ENCODE measurements at regions not wholly inside any gene's neighbourhood (a gene's known extent, or its start where the extent isn't known, plus 50 kb on each side); places are given as distances from the start of the nearest gene placed in this dataset.

- CTCF ChIA-PET: interaction anchor here (0.7 kb wide), 1 partner anchor 810 kb away, joined by 4 read pairs; no protein-coding TSS in a partner anchor
- intact Hi-C loops (cut with micrococcal nuclease): no loop called here
Observed at GRCh38 chr5:142522983-142523382, 162.9 kb downstream of the FGF1 start.

DNA sequence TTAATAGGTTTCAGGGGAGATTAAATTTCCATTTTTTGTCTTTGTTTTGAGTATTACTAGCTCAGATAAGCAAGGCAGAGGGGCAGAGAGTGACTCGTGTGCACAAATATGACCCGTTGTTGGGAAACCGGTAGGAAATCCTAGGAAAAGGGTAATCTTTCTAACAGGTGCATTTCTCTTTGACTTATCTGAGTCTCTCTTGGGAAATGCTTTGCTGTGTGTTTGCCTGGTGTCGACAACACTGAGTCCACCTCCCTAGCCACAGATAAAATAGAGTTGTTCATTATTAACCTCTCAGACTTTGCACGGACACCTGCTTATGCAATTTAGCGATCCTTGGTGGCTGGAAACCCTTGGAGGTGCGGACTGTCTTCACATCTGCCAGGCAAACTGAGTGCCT is 164.2 kb downstream of the FGF1 start:
- DNase-seq (no peak), ATAC-seq (ENCODE audit: low read depth) (no peak)
- intact Hi-C loops (cut with micrococcal nuclease): no loop called here
- H3K9ac ChIP-seq (ENCODE audit: low read length): no peak overlapping the region
- Mint-ChIP-seq H3K4me1 (peaks cover under 1% of the 10 kb centered on the region), H3K27ac (no peak overlapping the region), H3K9me3 (ENCODE audit: insufficient read depth) (no peaks in the 10 kb centered on the region), H3K4me3 (no peak overlapping the region), H3K27me3 (peaks cover 15% of the 10 kb centered on the region)
- peaks cover 0 to 9% (median 5%) of the 10 kb centered on the region in 3 donors for H3K9me3 ChIP-seq (ENCODE audit: control extremely low read depth in 1 of 3, control insufficient read depth in 2 of 3, insufficient read depth in 1 of 3, low read length in 2 of 3)
- no peak for TF ChIP-seq EZH2 (IDR thresholded peaks at IDR 0.05; ENCODE audit: borderline replicate concordance, insufficient read depth, low read depth, low read length, poor library complexity, severe bottlenecking)
- TF ChIP-seq, protein P1, sequence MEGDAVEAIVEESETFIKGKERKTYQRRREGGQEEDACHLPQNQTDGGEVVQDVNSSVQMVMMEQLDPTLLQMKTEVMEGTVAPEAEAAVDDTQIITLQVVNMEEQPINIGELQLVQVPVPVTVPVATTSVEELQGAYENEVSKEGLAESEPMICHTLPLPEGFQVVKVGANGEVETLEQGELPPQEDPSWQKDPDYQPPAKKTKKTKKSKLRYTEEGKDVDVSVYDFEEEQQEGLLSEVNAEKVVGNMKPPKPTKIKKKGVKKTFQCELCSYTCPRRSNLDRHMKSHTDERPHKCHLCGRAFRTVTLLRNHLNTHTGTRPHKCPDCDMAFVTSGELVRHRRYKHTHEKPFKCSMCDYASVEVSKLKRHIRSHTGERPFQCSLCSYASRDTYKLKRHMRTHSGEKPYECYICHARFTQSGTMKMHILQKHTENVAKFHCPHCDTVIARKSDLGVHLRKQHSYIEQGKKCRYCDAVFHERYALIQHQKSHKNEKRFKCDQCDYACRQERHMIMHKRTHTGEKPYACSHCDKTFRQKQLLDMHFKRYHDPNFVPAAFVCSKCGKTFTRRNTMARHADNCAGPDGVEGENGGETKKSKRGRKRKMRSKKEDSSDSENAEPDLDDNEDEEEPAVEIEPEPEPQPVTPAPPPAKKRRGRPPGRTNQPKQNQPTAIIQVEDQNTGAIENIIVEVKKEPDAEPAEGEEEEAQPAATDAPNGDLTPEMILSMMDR (IDR thresholded peaks at IDR 0.05): no peak
- ChIA-PET POLR2A (no interaction called here), CTCF (no interaction called here)
- H4K20me1 ChIP-seq (ENCODE audit: control insufficient read depth, insufficient read depth, low read length, poor library complexity, severe bottlenecking): no peaks in the 10 kb centered on the region
- H3K4me1 ChIP-seq (ENCODE audit: control insufficient read depth in 2 of 2, insufficient read depth in 2 of 2, low read length in 2 of 2): no peaks in the 10 kb centered on the region
- no peaks in the 10 kb centered on the region for H3K36me3 ChIP-seq (replicated peaks in 1 of 2; ENCODE audit: control extremely low read depth in 1 of 2, control insufficient read depth in 1 of 2, extremely low read depth in 1 of 2, insufficient read depth in 2 of 2, low read length in 1 of 2)
- H3K27ac ChIP-seq (ENCODE audit: low read length in 2 of 2): no peak overlapping the region
- no peak overlapping the region for H3K4me2 ChIP-seq (replicated peaks; ENCODE audit: low read depth, low read length, poor library complexity, severe bottlenecking)
- H3K4me3 ChIP-seq (ENCODE audit: control extremely low read depth in 1 of 5, extremely low read depth in 1 of 5, insufficient read depth in 1 of 5, low read depth in 2 of 5, low read length in 4 of 5): no peak overlapping the region
- no peaks in the 10 kb centered on the region for H3K79me2 ChIP-seq (ENCODE audit: control insufficient read depth, insufficient read depth, low read length)
- H2AFZ ChIP-seq (ENCODE audit: insufficient read depth, low read depth, low read length, poor library complexity, severe bottlenecking): no peak overlapping the region
- 93% methylated on average over 7 of the region's 7 CpGs for whole genome bisulfite sequencing (ENCODE audit: insufficient coverage)
- H3K27me3 ChIP-seq (replicated peaks in 1 of 4; ENCODE audit: control extremely low read depth in 1 of 4, control insufficient read depth in 3 of 4, insufficient read depth in 4 of 4, low read length in 3 of 4): no peaks in the 10 kb centered on the region

More at GRCh38 chr5:142522983-142523382, 162.9 kb downstream of the FGF1 start:
- H3K9ac ChIP-seq (ENCODE audit: low read length): no peak overlapping the region
- POLR2A ChIA-PET: no interaction called here
- H3K4me2 ChIP-seq (replicated peaks; ENCODE audit: low read depth, low read length, poor library complexity, severe bottlenecking): no peak overlapping the region
- WGBS (ENCODE audit: insufficient coverage): 94% methylated on average over 2 of the region's 6 CpGs
- no peaks in the 10 kb centered on the region for H3K27me3 ChIP-seq (replicated peaks in 1 of 4; ENCODE audit: control extremely low read depth in 1 of 4, control insufficient read depth in 3 of 4, insufficient read depth in 4 of 4, low read length in 3 of 4)
- Mint-ChIP-seq H3K27ac (no peak overlapping the region), H3K4me1 (peaks cover 12% of the 10 kb centered on the region), H3K27me3 (peaks cover 15% of the 10 kb centered on the region), H3K9me3 (ENCODE audit: insufficient read depth) (no peaks in the 10 kb centered on the region), H3K4me3 (no peak overlapping the region)
- H3K4me1 ChIP-seq (ENCODE audit: control insufficient read depth in 2 of 2, insufficient read depth in 2 of 2, low read length in 2 of 2): peaks cover 5 to 10% of the 10 kb centered on the region in 2 donors
- H2AFZ ChIP-seq (ENCODE audit: insufficient read depth, low read depth, low read length, poor library complexity, severe bottlenecking): no peak overlapping the region
- H3K4me3 ChIP-seq (ENCODE audit: control extremely low read depth in 1 of 5, extremely low read depth in 1 of 5, insufficient read depth in 1 of 5, low read depth in 2 of 5, low read length in 4 of 5): no peak overlapping the region
- H3K27ac ChIP-seq (ENCODE audit: low read length in 2 of 2): no peak overlapping the region
- H4K20me1 ChIP-seq (ENCODE audit: control insufficient read depth, insufficient read depth, low read length, poor library complexity, severe bottlenecking): no peaks in the 10 kb centered on the region
- no peaks in the 10 kb centered on the region for H3K79me2 ChIP-seq (ENCODE audit: control insufficient read depth, insufficient read depth, low read length)
- no peaks in the 10 kb centered on the region for H3K36me3 ChIP-seq (replicated peaks in 1 of 2; ENCODE audit: control extremely low read depth in 1 of 2, control insufficient read depth in 1 of 2, extremely low read depth in 1 of 2, insufficient read depth in 2 of 2, low read length in 1 of 2)
- ATAC-seq (ENCODE audit: low read depth): no peak
- DNase-seq: no peak
- H3K9me3 ChIP-seq (ENCODE audit: control extremely low read depth in 1 of 3, control insufficient read depth in 2 of 3, insufficient read depth in 1 of 3, low read length in 2 of 3): no peaks in the 10 kb centered on the region
- TF ChIP-seq, protein P1 (IDR thresholded peaks at IDR 0.05): no peak
- no peak for TF ChIP-seq EZH2 (IDR thresholded peaks at IDR 0.05; ENCODE audit: borderline replicate concordance, insufficient read depth, low read depth, low read length, poor library complexity, severe bottlenecking)
